Bronchial epithelial cell (primary cell): ENCODE measurements at regions not wholly inside any gene's neighbourhood (a gene's known extent, or its start where the extent isn't known, plus 50 kb on each side); places are given as distances from the start of the nearest gene placed in this dataset.

ENCODE experiments used
- DNase-seq: peaks from one replicate; pipeline ENCODE4 v3.0.0-alpha.2; 2010; ENCODE audit warnings: low read depth
- FAIRE-seq: peaks from 2 replicates; lab custom pipeline; 2011; peaks lifted over from hg19 to GRCh38; lab: Jason Lieb, UNC
- H3K27me3 ChIP-seq: 2 replicates; pipeline ENCODE4 v1.5.1; 2011; ENCODE audit warnings: low read length; ENCODE audit not compliant: control insufficient read depth, insufficient read depth
- H3K36me3 ChIP-seq: 2 replicates; pipeline ENCODE4 v1.5.1; 2011; ENCODE audit warnings: low read length; ENCODE audit not compliant: control insufficient read depth, insufficient read depth
- H3K4me3 ChIP-seq: 2 replicates; pipeline ENCODE4 v1.5.1; 2011; ENCODE audit warnings: mild to moderate bottlenecking, low read depth, low read length, control low read depth
- TF ChIP-seq, protein P1 (sequence below): IDR thresholded peaks from 2 replicates; pipeline ENCODE4 v1.5.1; 2011; ENCODE audit warnings: mild to moderate bottlenecking, moderate library complexity, low read length, control low read depth, inconsistent platforms; ENCODE audit not compliant: insufficient read depth, severe bottlenecking

DNA sequence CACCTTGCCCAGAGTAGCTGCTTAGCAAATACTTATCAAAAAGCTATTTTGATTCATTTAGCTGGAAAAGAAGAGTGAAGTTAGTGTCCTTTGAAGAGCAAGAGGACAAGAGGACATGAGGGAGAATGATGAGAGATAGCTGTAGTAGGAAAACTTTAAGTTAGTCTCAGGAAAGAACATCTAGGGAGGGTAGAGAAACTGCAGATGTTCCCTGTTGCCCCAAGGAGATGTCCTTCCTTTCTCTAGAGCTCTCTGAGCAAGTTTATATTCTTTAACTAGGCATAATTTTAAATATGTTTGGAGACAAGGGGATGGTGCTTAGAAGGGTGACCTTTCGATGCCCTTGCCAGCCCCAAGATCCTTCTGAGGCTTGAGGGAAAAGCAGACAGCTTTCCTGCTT lies 529.1 kb upstream of the TBX3 start:
- FAIRE-seq (no peak), DNase-seq (no peak)
- Histone ChIP-seq H3K36me3 (no peaks in the 10 kb centered on the region), H3K4me3 (no peak overlapping the region), H3K27me3 (no peaks in the 10 kb centered on the region)
- TF ChIP-seq, protein P1, sequence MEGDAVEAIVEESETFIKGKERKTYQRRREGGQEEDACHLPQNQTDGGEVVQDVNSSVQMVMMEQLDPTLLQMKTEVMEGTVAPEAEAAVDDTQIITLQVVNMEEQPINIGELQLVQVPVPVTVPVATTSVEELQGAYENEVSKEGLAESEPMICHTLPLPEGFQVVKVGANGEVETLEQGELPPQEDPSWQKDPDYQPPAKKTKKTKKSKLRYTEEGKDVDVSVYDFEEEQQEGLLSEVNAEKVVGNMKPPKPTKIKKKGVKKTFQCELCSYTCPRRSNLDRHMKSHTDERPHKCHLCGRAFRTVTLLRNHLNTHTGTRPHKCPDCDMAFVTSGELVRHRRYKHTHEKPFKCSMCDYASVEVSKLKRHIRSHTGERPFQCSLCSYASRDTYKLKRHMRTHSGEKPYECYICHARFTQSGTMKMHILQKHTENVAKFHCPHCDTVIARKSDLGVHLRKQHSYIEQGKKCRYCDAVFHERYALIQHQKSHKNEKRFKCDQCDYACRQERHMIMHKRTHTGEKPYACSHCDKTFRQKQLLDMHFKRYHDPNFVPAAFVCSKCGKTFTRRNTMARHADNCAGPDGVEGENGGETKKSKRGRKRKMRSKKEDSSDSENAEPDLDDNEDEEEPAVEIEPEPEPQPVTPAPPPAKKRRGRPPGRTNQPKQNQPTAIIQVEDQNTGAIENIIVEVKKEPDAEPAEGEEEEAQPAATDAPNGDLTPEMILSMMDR: no peak

DNA sequence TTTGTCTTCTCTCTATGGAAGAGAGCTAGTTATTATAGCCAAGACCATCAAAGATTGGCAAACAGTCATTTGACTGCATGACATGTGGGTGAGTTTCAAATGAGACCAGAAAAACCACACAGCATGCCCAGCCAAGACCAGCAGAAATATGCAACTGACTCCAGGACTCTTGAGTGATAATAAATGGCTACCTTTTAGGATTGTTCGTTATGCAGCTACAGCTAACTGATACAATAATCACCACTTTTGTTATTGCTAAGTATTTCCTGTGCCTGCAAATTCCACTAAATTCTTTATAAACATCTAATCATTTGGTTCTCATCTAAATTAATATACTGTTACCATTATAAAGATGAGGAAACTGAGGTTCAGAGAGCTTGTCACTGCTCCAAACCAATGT lies 528.4 kb upstream of the TBX3 start:
- no peak for DNase-seq
- TF ChIP-seq, protein P1: no peak
- peak; percentile 23 for FAIRE-seq
- H3K36me3 ChIP-seq: no peaks in the 10 kb centered on the region
- no peaks in the 10 kb centered on the region for H3K27me3 ChIP-seq
- H3K4me3 ChIP-seq: no peak overlapping the region

DNA sequence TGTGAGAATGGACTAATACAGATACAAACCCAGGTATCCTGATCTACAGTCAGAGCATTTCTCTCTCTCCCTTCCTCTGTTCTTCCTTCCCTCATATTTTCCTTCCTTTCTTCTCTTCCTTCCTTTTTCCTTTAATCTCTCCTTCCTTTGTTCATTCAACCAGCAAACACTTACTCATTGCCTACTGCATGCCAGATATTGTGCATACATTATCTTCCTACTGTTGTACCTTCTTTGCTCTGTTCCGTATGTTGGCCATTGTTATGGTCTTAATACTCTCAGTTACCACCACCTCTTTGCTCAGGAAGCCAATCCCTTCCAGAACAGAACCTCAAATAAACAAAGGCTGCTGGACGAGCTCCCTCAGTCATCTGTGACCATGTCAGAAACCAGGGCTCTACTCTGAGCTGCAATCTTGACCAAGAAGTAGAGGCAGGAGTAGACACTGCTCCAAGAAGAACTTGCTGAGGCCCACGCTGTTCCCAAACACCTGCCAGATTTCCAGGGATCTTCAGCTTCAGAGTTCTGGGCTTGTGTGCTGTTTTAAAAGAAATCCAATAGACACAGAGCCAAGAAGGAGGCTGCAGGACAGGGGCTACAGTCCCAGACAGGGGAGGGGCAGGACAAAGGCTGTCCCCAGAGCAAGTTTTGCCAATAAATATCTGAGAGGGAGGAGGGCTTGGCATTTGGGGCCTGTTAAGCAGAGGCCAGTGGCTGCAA lies 526.7 kb upstream of the TBX3 start:
- Histone ChIP-seq H3K27me3 (no peaks in the 10 kb centered on the region), H3K4me3 (no peak overlapping the region), H3K36me3 (no peaks in the 10 kb centered on the region)
- FAIRE-seq (no peak), DNase-seq (no peak)
- TF ChIP-seq, protein P1: no peak

DNA sequence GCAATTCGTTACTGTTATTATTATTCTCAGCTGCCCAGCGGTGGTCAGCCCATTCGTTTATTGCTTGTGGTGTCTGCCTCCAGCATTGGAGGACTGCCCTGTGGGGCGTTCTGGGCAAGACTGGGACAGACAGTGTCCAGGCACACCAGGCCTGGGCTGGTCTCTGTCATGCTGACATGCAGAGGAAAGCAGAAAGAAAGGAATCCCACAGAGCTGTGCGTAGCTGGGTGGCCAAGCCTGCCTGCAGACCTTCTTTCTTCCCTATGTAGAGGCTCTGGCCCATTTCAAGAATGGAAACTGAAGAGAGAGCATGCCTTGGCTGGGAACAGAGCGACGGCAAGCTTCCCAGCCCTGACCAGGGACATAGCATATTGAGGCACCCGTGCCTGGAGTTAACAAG lies 525.3 kb upstream of the TBX3 start:
- DNase-seq: no peak
- no peak for FAIRE-seq
- no peak overlapping the region for H3K4me3 ChIP-seq
- TF ChIP-seq, protein P1: no peak
- H3K36me3 ChIP-seq: no peaks in the 10 kb centered on the region
- no peaks in the 10 kb centered on the region for H3K27me3 ChIP-seq

DNA sequence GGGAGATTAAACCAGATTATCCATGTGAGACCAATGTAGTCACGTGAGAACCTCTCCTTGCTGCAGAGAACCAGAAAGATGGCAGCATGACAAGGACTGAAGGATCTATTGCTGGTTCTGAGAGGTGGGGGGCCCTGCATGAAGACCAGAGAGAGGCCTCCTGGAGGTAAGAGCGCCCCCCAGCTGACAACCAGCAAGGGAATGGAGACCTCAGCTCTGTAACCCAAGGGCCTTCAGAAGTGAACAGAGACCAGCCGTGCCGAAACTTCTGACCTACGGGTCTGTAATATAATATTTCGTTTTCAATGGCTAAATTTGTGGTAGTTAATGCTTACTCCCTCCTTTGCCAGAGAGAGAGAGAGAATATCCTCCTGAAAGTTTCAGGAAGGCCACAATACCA lies 524.1 kb upstream of the TBX3 start:
- no peak for DNase-seq
- TF ChIP-seq, protein P1: no peak
- H3K27me3 ChIP-seq: no peaks in the 10 kb centered on the region
- no peaks in the 10 kb centered on the region for H3K36me3 ChIP-seq
- FAIRE-seq: no peak
- H3K4me3 ChIP-seq: no peak overlapping the region
